Progenitor cell of endocrine pancreas (in vitro differentiated cells): ENCODE measurements at regions not wholly inside any gene's neighbourhood (a gene's known extent, or its start where the extent isn't known, plus 50 kb on each side); places are given as distances from the start of the nearest gene placed in this dataset.

ENCODE experiments used
- DNase-seq: peaks from one replicate; pipeline ENCODE4 v3.0.0; 2021; ENCODE audit warnings: low spot score; ENCODE audit not compliant: unreplicated experiment
- H3K27ac Mint-ChIP-seq: 2 replicates; pipeline ENCODE4 v1.8.0; 2021; ENCODE audit warnings: mild to moderate bottlenecking, moderate library complexity, mixed read lengths
- H3K27me3 Mint-ChIP-seq: 2 replicates; pipeline ENCODE4 v1.8.0; 2021; ENCODE audit warnings: mixed read lengths
- H3K36me3 Mint-ChIP-seq: 2 replicates; pipeline ENCODE4 v1.8.0; 2022; ENCODE audit warnings: mixed read lengths; ENCODE audit not compliant: insufficient read depth
- H3K4me1 Mint-ChIP-seq: 2 replicates; pipeline ENCODE4 v1.8.0; 2021; ENCODE audit warnings: low read depth, mixed read lengths
- H3K4me3 Mint-ChIP-seq: 2 replicates; pipeline ENCODE4 v1.8.0; 2021; ENCODE audit warnings: low read depth, mild to moderate bottlenecking, moderate library complexity, mixed read lengths
- H3K9me3 Mint-ChIP-seq: 2 replicates; pipeline ENCODE4 v1.8.0; 2021; ENCODE audit warnings: low read depth, mixed read lengths
- TF ChIP-seq, protein P1 (sequence below): fragments of 200-600 bp; sonication (generic); IDR thresholded peaks from one replicate; pipeline ENCODE4 v1.5.0; 2021; ENCODE audit warnings: antibody characterized with exemption, mild to moderate bottlenecking; ENCODE audit not compliant: unreplicated experiment

DNA sequence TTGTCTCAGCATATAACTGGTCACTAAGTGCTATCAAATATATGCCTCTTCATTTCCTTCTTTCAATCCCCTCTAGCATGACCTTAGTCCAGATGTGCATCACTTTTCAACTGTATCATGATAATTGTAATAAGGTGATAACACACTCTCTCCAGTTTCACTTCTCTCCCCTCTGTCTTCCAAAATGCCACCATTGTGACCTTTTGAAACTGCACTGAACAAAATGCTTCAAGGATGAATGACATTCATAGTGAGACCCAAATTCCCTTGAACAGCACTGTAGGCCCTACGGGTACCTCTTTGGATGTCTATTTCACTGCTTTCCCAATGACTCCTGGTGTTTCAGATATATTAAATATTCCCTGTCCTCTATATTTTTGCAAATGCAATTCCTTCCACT is 224.8 kb downstream of the DNAJB9 start:
- peaks cover 11% of the 10 kb centered on the region for H3K9me3 Mint-ChIP-seq
- no peak overlapping the region for H3K4me3 Mint-ChIP-seq
- no peak overlapping the region for H3K27ac Mint-ChIP-seq
- no peak for DNase-seq
- H3K4me1 Mint-ChIP-seq, result no peaks in the 10 kb centered on the region
- TF ChIP-seq, protein P1, sequence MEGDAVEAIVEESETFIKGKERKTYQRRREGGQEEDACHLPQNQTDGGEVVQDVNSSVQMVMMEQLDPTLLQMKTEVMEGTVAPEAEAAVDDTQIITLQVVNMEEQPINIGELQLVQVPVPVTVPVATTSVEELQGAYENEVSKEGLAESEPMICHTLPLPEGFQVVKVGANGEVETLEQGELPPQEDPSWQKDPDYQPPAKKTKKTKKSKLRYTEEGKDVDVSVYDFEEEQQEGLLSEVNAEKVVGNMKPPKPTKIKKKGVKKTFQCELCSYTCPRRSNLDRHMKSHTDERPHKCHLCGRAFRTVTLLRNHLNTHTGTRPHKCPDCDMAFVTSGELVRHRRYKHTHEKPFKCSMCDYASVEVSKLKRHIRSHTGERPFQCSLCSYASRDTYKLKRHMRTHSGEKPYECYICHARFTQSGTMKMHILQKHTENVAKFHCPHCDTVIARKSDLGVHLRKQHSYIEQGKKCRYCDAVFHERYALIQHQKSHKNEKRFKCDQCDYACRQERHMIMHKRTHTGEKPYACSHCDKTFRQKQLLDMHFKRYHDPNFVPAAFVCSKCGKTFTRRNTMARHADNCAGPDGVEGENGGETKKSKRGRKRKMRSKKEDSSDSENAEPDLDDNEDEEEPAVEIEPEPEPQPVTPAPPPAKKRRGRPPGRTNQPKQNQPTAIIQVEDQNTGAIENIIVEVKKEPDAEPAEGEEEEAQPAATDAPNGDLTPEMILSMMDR, result no peak
- peaks cover 11% of the 10 kb centered on the region for H3K27me3 Mint-ChIP-seq
- H3K36me3 Mint-ChIP-seq, result no peaks in the 10 kb centered on the region

DNA sequence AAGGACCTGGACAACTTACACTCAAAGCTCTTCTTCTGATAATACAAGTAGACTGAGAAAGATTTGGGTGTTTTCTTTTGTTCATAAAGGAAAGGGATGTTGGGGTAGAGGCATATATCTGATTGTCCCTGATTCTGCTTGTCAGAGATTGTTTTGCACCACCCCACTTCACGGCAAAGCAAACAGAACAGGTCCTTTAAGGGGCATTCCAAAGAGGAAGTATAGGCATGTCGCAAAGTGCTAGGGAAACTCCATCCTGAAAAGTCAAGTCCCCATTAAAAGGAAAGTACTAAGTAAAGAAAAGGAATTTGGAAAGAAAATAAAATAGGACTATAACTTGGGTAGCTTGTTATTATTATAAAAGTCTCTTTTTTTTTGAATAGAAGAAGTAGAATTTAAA is 233.0 kb downstream of the DNAJB9 start:
- no peak overlapping the region for H3K4me3 Mint-ChIP-seq
- H3K27me3 Mint-ChIP-seq, result peaks cover 30% of the 10 kb centered on the region
- no peaks in the 10 kb centered on the region for H3K36me3 Mint-ChIP-seq
- no peaks in the 10 kb centered on the region for H3K9me3 Mint-ChIP-seq
- H3K4me1 Mint-ChIP-seq, result no peaks in the 10 kb centered on the region
- DNase-seq, result no peak
- TF ChIP-seq, protein P1, result no peak
- H3K27ac Mint-ChIP-seq, result no peak overlapping the region

DNA sequence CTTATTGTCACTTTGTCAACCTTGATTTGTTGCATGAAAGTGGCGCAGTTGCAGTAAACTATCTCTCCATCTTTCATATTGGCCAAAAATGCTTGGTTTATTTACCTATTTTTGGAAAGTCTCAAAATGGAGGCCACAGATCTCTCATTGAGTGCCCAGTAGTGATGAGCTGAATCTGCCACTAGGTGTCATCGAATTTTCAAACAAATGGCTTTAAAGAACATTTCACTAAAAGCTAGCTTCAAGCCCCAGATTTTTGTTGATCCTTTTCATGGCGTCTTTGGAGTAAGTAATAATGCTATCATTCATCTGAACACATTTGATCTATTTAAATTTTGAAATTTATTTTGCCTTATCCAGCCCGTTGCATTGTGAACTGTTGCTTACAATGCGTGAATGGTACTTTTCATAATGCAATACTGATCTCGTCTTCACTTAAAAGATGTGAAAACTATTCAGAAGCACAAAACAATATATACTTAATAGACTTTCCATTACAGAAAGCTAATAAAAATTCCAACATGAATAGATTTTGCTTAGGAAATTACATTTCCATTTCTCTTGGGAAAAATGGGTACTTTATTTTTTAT is 236.2 kb downstream of the DNAJB9 start:
- Mint-ChIP-seq H3K36me3 (no peaks in the 10 kb centered on the region), H3K27me3 (peaks cover 18% of the 10 kb centered on the region), H3K9me3 (no peaks in the 10 kb centered on the region), H3K4me3 (no peak overlapping the region), H3K27ac (no peak overlapping the region), H3K4me1 (no peaks in the 10 kb centered on the region)
- TF ChIP-seq, protein P1, result peak; percentile 54
- DNase-seq, result no peak

DNA sequence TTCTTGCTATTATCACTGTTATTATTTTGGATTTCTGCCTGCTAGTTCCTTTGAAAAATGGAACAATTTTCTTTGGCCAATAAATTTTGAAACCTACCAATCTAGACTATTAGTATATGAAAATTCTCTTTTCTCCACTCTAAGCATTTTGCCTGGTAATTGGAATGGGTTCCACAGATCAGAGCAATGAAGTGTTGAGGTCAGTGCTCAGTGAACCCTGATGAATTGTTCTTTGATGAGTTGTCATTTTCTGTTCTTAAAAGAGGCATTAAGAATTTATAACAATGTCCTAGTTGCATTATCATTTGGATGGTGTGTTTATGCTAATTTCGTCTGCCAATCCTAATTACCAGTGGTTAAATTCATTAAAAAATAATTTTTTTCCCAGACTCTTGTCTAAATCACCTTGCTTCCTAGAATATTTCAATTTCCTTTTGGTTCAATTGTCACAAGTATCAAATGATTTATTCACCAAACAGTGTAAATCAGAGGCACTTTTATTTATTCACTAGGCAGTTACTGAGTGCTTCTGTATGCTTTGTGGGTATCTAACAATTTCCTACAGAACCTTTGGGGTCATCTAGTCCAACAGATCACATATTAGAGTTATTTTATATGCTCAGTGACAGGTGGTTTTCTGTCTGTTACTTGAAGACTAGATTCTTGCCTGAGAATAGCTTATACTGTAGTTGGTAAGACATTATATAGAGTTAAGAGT is 239.0 kb downstream of the DNAJB9 start:
- TF ChIP-seq, protein P1, result no peak
- no peak overlapping the region for H3K27ac Mint-ChIP-seq
- no peak overlapping the region for H3K4me3 Mint-ChIP-seq
- no peaks in the 10 kb centered on the region for H3K9me3 Mint-ChIP-seq
- DNase-seq, result no peak
- H3K27me3 Mint-ChIP-seq, result peaks cover 22% of the 10 kb centered on the region
- no peaks in the 10 kb centered on the region for H3K4me1 Mint-ChIP-seq
- no peaks in the 10 kb centered on the region for H3K36me3 Mint-ChIP-seq

DNA sequence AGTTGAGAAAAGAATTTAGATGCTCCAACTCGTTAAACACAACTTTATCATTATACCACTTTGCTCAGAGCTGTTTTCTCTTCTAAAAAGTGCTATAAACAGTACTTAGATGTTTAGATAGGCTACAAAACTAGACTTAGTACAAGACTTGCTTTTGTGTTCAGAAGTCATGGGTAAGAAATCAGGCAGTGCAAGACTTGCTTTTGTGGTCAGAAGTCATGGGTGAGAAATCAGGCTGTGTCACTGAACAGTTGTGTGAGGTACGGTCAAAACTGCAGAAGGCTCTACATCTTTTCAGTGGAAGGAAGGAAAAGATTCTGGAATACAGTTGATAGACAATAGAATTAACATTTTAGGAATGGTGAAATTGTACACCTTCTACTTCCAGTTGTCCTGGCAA is 239.7 kb downstream of the DNAJB9 start:
- H3K4me3 Mint-ChIP-seq, result no peak overlapping the region
- H3K9me3 Mint-ChIP-seq, result no peaks in the 10 kb centered on the region
- H3K4me1 Mint-ChIP-seq, result no peaks in the 10 kb centered on the region
- no peak for DNase-seq
- H3K27me3 Mint-ChIP-seq, result peaks cover 16% of the 10 kb centered on the region
- H3K36me3 Mint-ChIP-seq, result no peaks in the 10 kb centered on the region
- H3K27ac Mint-ChIP-seq, result no peak overlapping the region
- TF ChIP-seq, protein P1, result no peak
